GM10248 (cell line): ENCODE measurements at regions not wholly inside any gene's neighbourhood (a gene's known extent, or its start where the extent isn't known, plus 50 kb on each side); places are given as distances from the start of the nearest gene placed in this dataset.

ENCODE experiments used
- CTCF ChIA-PET: fragments of 300-600 bp; sonication (Branson Sonifier 250); formaldehyde crosslinking; extraction: SDS; loops from one replicate; lab custom pipeline; 2021; ENCODE audit warnings: antibody characterized with exemption; lab: Yijun Ruan, JAX
- POLR2A ChIA-PET: fragments of 350-650 bp; sonication (Branson Sonifier 250); formaldehyde crosslinking; extraction: SDS; loops from one replicate; lab custom pipeline; 2020; ENCODE audit warnings: antibody characterized with exemption; lab: Yijun Ruan, JAX
- DNase-seq: peaks from one replicate; pipeline ENCODE4 v3.0.0; 2012; ENCODE audit errors: extremely low spot score
- CTCF ChIP-seq: IDR thresholded peaks from 2 replicates; pipeline ENCODE4 v1.5.1; 2012; ENCODE audit warnings: mild to moderate bottlenecking, low read depth; ENCODE audit errors: extremely low read depth, missing control alignments, control extremely low read depth

GRCh38 chr4:177611974-177612664 lies 169.9 kb upstream of the AGA start:
- ChIA-PET POLR2A (no interaction called here), CTCF (interaction anchor here (1.3 to 2.2 kb wide), 2 partner anchors 10 to 18 kb away, joined by 3 to 9 read pairs; no protein-coding TSS in a partner anchor)
- TF ChIP-seq CTCF: no peak
- no peak for DNase-seq

- ChIA-PET CTCF (interaction anchor here (2.2 kb wide), 1 partner anchor 9 kb away, joined by 9 read pairs; no protein-coding TSS in a partner anchor), POLR2A (no interaction called here)
- no peak for DNase-seq
- TF ChIP-seq CTCF: no peak
Observed at GRCh38 chr4:177612684-177613083, 170.4 kb upstream of the AGA start.

GRCh38 chr4:177632481-177632880 lies 190.2 kb upstream of the AGA start:
- no peak for DNase-seq
- no peak for TF ChIP-seq CTCF
- ChIA-PET POLR2A (no interaction called here), CTCF (no interaction called here)

- no peak for DNase-seq
- TF ChIP-seq CTCF: no peak
- CTCF ChIA-PET: interaction anchor here (1.1 to 1.4 kb wide), 2 partner anchors 9 to 11 kb away, joined by 3 to 4 read pairs; no protein-coding TSS in a partner anchor
- POLR2A ChIA-PET: no interaction called here
Observed at GRCh38 chr4:177638871-177639270, 196.6 kb upstream of the AGA start.

- ChIA-PET CTCF (no interaction called here), POLR2A (no interaction called here)
- TF ChIP-seq CTCF: no peak
- no peak for DNase-seq
Observed at GRCh38 chr4:177640864-177641263, 198.6 kb upstream of the AGA start.

GRCh38 chr4:177660223-177660622 lies 218.0 kb upstream of the AGA start:
- no peak for DNase-seq
- POLR2A ChIA-PET: no interaction called here
- no peak for TF ChIP-seq CTCF
- CTCF ChIA-PET: interaction anchor here (1.2 kb wide), 1 partner anchor 17 kb away, joined by 3 read pairs; no protein-coding TSS in a partner anchor

- ChIA-PET CTCF (no interaction called here), POLR2A (no interaction called here)
- TF ChIP-seq CTCF: no peak
- no peak for DNase-seq
Observed at GRCh38 chr4:177667687-177668086, 225.4 kb upstream of the AGA start.
